ENCODE measurements at regions not wholly inside any gene's neighbourhood (a gene's known extent, or its start where the extent isn't known, plus 50 kb on each side); places are given as distances from the start of the nearest gene placed in this dataset.

DNA sequence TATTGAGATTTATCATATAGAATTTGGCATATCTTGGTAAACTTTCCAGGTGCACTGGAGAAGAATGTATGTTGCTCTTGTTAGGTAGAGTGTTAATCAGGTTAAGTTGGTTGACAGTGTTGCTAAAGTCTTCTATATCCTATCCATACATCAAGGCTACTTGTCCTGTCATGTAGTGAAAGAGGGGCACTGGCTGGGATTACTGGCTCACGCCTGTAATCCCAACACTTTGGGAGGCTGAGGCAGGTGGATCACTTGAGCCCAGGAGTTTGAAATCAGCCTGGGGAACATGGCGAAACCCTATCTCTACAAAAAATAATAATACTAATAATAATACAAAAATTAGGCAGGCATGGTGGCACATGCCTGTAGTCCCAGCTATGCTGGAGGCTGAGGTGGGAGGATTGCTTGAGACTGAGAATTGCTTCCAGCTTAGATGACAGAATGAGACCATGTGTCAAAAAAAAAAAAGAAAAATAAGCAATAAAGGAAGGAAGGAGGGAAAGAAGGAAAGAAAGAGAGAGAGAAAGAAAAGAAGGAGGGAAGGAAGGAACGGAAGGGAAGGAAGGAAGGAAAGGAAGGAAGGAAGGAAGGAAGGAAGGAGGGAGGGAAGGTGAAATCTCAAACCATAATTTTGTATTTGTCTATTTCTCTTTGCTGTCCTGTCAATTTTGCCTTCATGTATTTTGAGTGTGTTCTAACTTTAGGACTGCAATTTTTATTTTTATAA, 57.4 kb upstream of the IQSEC1 start:
- no peak for DNase-seq (ENCODE audit: low read depth)
- TF ChIP-seq, protein P1, sequence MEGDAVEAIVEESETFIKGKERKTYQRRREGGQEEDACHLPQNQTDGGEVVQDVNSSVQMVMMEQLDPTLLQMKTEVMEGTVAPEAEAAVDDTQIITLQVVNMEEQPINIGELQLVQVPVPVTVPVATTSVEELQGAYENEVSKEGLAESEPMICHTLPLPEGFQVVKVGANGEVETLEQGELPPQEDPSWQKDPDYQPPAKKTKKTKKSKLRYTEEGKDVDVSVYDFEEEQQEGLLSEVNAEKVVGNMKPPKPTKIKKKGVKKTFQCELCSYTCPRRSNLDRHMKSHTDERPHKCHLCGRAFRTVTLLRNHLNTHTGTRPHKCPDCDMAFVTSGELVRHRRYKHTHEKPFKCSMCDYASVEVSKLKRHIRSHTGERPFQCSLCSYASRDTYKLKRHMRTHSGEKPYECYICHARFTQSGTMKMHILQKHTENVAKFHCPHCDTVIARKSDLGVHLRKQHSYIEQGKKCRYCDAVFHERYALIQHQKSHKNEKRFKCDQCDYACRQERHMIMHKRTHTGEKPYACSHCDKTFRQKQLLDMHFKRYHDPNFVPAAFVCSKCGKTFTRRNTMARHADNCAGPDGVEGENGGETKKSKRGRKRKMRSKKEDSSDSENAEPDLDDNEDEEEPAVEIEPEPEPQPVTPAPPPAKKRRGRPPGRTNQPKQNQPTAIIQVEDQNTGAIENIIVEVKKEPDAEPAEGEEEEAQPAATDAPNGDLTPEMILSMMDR (IDR thresholded peaks at IDR 0.05; ENCODE audit: control insufficient read depth, extremely low read depth, insufficient read depth), result no peak
- no peak overlapping the region for H3K4me3 ChIP-seq (ENCODE audit: low read depth, low read length)

DNA sequence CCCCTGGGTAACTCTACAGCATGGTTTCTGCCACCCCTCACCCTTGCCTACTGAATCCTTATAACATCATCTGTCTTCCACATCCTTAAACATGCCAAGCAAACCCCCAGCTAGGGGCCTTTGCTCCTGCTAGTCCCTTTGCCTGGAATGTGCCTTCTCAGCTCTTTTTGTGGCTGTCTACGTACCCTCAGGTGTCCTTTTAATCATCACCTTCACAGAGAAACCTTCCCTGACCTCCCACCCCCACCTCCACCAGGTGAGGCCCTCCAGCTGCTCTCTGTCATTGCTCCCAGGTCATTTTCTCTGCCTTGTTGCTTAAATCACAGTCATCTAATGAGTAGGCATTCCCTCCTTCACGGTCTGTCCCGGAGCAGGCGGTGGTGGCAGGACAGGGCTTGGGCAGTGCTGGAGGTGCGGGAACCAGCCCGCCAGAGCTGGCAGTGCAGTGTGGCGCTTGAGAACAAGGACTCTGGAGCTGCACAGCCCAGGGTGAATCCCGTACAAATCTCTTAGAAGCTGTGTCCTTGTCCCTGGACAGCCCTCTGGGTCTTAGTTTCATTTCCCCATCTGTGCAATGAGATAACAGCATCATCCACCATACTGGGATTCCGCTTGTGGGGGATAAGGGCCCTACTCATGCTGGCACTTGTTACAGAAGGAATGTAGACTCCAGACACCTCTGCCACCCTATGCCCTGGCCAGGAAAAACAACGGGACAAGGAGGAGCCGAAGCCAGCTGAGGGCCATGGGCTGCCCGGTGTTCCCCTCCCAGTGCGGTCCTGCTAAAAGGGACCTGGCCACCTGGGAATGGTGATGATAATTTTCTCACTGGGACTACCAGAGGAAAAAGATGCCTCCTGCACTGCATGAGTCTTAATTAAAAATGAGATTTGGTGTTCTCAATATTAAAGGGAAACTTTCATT, 52.1 kb upstream of the IQSEC1 start:
- no peak overlapping the region for H3K4me3 ChIP-seq (ENCODE audit: low read depth, low read length)
- TF ChIP-seq, protein P1 (IDR thresholded peaks at IDR 0.05; ENCODE audit: control insufficient read depth, extremely low read depth, insufficient read depth), result no peak
- no peak for DNase-seq (ENCODE audit: low read depth)

DNA sequence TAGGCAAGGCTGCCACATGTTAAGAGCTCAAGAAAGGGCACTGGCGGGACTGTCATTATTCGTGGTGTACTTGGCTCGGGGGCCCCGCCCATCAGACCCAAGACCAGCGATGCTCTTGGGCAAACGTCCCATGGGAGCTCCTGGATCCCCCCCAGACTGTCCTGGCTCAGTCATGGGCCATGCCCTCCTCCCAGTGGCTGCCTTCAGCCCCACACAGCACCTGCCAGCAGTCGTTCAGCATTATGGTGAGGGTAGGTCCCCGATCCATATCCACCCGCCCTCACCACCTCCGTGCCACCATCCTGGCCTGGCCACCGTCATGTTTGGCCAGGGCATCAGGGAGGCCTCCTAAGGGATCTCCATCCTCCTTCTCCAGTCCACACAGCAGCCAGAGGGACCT, 51.4 kb upstream of the IQSEC1 start:
- DNase-seq (ENCODE audit: low read depth), result no peak
- TF ChIP-seq, protein P1 (IDR thresholded peaks at IDR 0.05; ENCODE audit: control insufficient read depth, extremely low read depth, insufficient read depth), result no peak
- no peak overlapping the region for H3K4me3 ChIP-seq (ENCODE audit: low read depth, low read length)

DNA sequence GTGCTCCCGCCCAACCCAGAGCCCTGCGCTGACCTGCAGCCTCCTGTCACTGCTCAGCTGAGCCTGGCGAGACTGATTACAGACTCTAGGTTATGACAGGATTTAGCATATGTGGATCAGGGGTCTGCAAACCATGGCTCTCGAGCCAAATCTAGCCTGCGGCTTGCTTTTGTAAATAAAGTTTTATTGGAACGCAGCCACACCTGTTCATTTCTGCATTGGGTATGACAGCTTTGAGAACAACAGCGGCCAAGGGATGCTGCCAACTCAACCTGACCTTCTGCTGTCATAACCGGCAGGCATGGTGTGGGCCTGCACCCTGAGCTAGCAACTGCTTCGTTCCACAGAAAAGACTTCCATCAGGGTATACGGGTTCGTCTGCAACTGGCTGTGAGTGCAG, 50.5 kb upstream of the IQSEC1 start:
- DNase-seq (ENCODE audit: low read depth), result no peak
- H3K4me3 ChIP-seq (ENCODE audit: low read depth, low read length), result no peak overlapping the region
- TF ChIP-seq, protein P1 (IDR thresholded peaks at IDR 0.05; ENCODE audit: control insufficient read depth, extremely low read depth, insufficient read depth), result no peak

DNA sequence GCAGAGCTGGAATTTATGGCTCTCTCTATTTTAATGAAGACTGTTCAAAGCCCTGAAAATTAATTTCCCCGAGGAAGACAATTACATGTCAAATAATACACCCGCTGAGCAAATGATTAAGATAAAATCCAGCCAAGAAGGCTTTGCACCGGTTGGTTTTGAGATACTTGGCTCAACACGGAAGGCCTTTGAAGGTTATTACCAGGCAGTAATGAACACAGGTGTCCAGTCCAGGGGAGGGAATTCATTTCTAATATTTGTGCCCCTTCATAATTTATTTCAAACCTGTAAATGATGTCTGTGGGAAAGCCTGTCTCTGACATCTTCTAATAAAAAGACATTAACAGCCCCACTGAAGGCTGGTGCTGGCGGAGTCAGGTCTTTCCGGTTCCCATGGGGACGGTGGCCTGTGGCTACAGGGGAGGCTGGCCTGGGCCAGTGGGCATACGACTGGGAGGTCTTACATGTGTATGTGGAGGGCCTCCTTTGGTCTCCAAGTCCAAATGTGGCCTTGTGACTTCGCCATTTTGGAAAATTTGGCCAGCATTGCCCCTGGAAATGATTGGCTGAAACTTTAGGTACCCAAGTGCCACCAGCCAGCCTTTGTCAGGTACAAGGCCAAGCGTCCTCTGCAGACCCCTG, 49.9 kb upstream of the IQSEC1 start:
- no peak for DNase-seq (ENCODE audit: low read depth)
- H3K4me3 ChIP-seq (ENCODE audit: low read depth, low read length), result no peak overlapping the region
- TF ChIP-seq, protein P1 (IDR thresholded peaks at IDR 0.05; ENCODE audit: control insufficient read depth, extremely low read depth, insufficient read depth), result no peak
